ENCODE measurements at regions not wholly inside any gene's neighbourhood (a gene's known extent, or its start where the extent isn't known, plus 50 kb on each side); places are given as distances from the start of the nearest gene placed in this dataset.

GRCh38 chr17:33513769-33514168, 220.7 kb upstream of the ASIC2 start:
- TF ChIP-seq CTCF (CRISPR knock-in tag; IDR thresholded peaks at IDR 0.05) (no peak), TOE1 (CRISPR knock-in tag; IDR thresholded peaks at IDR 0.05) (no peak), NFIC (IDR thresholded peaks at IDR 0.05; ENCODE audit: low read length) (no peak)

All from HepG2 (cell line).